Left ventricle myocardium inferior (tissue), 1 donor: ENCODE measurements at regions not wholly inside any gene's neighbourhood (a gene's known extent, or its start where the extent isn't known, plus 50 kb on each side); places are given as distances from the start of the nearest gene placed in this dataset.

Experiments
- DNase-seq: peaks from one replicate; pipeline ENCODE4 v3.0.0-alpha.2; 2020
- H3K27ac ChIP-seq: fragments of 200-600 bp; replicated peaks from 2 replicates; pipeline ENCODE4 v1.8.0; 2021
- H3K27me3 ChIP-seq: fragments of 200-600 bp; 2 replicates; pipeline ENCODE4 v1.8.0; 2021; ENCODE audit warnings: low read depth
- H3K36me3 ChIP-seq: fragments of 200-600 bp; 2 replicates; pipeline ENCODE4 v1.8.0; 2021
- H3K4me1 ChIP-seq: fragments of 200-600 bp; 2 replicates; pipeline ENCODE4 v1.8.0; 2021
- H3K4me3 ChIP-seq: fragments of 200-600 bp; 2 replicates; pipeline ENCODE4 v1.8.0; 2021; ENCODE audit warnings: mild to moderate bottlenecking, moderate library complexity
- H3K9me3 ChIP-seq: fragments of 200-600 bp; replicated peaks from 2 replicates; pipeline ENCODE4 v1.8.0; 2021
- intact Hi-C: fragments of 100-400 bp; cut with micrococcal nuclease; formaldehyde crosslinking; loops from one replicate; pipeline ENCODE4 v1.11.0; 2022
- TF ChIP-seq, protein P1 (sequence below): fragments of 200-600 bp; IDR thresholded peaks from 2 replicates; pipeline ENCODE4 v1.8.0; 2021; ENCODE audit warnings: antibody characterized with exemption, mild to moderate bottlenecking, borderline replicate concordance
- donor health status: DM: no; HTN: yes; CAD: no; lungs with severe emphysema.

DNA sequence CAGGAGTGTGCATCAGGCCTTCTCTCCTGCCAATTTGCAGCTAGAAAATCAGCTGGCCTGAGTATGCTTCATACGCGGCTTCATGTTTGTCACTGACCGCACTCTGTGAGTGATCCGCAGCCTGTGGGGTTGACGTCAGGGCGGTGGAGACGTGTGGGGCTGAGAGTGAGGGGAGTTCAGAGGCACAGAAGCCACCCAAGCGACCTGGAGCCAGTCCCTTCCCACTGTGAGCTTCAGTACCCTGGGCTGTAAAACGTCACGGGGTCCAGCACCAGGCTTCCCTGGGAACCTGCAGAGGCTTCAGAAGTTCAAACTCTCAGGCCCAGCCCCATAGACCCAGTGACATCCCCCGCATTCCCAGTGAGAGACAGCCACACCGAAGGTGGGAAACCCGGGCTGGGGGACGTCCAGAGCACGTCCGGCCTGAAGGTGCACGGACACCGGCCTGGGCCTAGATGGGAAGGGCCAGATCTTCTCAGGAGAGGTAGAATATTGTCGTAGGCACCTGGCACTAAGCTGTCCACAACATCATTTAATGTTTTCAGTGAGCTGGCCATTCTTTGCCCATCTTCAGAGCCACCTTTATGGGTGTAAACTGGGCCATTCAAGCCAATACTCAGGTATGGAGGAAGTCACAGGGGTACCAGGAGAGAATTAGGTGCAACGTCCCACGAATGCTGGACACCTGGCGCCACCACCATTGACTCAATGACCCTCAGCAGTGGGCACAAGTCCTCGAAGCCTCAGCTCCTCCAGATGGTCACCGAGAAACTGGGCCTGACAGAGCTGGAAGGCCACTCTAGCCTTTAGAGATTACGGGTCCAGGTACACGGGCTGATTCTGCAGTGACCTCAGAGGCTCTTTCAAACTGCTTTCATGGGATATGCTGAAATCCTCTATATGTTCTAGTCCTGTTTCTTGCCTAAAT lies 235.6 kb upstream of the MYT1L start:
- intact Hi-C loops = no loop called here
- peaks cover 31% of the 10 kb centered on the region for H3K27me3 ChIP-seq
- H3K4me1 ChIP-seq = no peaks in the 10 kb centered on the region
- H3K9me3 ChIP-seq = no peaks in the 10 kb centered on the region
- H3K27ac ChIP-seq = no peak overlapping the region
- TF ChIP-seq, protein P1, sequence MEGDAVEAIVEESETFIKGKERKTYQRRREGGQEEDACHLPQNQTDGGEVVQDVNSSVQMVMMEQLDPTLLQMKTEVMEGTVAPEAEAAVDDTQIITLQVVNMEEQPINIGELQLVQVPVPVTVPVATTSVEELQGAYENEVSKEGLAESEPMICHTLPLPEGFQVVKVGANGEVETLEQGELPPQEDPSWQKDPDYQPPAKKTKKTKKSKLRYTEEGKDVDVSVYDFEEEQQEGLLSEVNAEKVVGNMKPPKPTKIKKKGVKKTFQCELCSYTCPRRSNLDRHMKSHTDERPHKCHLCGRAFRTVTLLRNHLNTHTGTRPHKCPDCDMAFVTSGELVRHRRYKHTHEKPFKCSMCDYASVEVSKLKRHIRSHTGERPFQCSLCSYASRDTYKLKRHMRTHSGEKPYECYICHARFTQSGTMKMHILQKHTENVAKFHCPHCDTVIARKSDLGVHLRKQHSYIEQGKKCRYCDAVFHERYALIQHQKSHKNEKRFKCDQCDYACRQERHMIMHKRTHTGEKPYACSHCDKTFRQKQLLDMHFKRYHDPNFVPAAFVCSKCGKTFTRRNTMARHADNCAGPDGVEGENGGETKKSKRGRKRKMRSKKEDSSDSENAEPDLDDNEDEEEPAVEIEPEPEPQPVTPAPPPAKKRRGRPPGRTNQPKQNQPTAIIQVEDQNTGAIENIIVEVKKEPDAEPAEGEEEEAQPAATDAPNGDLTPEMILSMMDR = no peak
- H3K4me3 ChIP-seq = no peak overlapping the region
- DNase-seq = no peak
- no peaks in the 10 kb centered on the region for H3K36me3 ChIP-seq

DNA sequence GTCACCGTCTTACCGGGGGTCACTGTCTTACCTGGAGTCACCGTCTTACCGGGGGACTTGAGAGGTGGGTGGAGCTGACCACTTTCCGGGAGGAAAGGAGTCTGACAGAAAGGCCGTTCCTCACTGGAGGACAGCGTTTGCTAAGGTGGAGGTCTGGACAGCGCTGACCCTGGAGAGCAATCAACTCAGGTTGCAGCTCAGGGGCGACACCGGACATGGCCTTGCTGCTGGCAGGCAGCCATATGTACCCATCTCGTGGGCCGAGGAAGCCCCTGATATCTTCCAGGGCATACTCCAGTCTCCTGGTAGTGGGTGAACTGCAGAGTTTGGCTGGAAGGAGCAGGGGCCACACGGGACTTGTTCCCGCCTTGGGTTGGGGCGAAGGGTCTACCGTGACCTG lies 234.6 kb upstream of the MYT1L start:
- no peaks in the 10 kb centered on the region for H3K4me1 ChIP-seq

DNA sequence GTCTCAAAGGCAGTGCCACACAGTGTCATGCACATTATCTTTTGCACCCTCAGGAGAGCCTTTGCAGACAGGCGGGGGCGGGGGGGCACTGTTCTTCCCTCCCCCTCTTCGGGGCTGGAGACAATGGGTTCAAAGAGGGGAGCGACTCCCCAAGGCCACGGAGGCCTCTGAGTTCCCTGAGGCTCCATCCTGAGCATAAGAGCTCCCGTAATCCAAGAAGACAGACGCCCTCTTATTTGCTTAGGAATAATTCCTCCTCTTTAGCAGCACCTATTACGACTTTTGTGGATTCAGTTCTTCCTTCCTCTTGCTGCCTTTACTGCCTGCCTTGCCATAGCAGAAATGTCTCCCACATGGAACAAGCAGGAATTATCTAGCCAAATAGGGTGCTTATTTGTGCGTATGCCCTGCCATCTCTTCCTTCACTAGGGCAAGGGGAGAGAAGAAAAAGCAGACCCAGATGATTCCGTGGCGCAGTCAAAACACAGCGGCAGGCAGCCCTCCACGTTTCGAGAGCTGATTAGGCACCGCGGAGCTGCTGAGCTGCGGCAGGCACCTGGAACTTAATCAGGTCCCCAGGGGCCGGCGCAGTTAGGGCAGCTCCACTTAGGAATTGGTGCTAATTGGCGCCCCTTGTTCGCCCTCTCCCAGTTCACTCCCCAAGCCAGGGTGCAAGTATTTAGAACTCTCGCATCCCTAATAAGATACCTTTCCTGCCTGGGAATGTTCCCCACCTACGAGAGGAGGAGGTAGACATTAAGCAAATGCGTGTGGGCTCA lies 233.4 kb upstream of the MYT1L start:
- no peak for DNase-seq
- Histone ChIP-seq H3K9me3 (no peaks in the 10 kb centered on the region), H3K27me3 (peaks cover 19% of the 10 kb centered on the region), H3K27ac (no peak overlapping the region), H3K4me1 (no peaks in the 10 kb centered on the region), H3K36me3 (no peaks in the 10 kb centered on the region), H3K4me3 (no peak overlapping the region)
- TF ChIP-seq, protein P1 = no peak
- intact Hi-C loops = no loop called here

More for the DNA sequence above, 234.6 kb upstream of the MYT1L start:
- Histone ChIP-seq H3K27ac (no peak overlapping the region), H3K9me3 (no peaks in the 10 kb centered on the region), H3K4me3 (no peak overlapping the region), H3K36me3 (no peaks in the 10 kb centered on the region), H3K27me3 (peaks cover 23% of the 10 kb centered on the region)
- intact Hi-C loops = no loop called here
- no peak for DNase-seq
- TF ChIP-seq, protein P1 = no peak

DNA sequence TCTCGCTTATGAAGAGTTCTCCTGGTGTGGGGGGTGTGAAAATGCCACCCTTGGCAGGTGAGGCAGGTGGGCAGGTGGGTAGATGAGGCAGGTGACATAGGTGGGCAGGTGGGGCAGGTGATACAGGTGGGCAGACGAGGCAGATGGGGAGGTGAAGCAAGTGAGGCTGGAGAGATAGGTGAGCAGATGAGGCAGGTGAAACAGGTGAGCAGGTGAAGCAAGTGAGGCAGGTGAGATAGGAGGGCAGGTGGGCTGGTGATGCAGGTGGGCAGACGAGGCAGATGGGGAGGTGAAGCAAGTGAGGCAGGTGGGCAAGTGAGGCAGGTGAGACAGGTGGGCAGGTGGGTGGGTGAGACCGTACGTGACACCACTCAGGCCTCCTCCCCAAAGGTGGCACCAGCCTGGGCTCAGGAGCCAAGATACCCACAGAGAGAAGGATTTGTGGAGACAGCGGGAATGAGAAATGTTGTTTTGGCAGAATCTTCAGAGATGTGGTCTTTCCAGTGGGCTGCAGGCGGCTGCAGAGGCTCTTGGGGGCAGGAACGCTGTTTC lies 232.3 kb upstream of the MYT1L start:
- TF ChIP-seq, protein P1 = no peak
- intact Hi-C loops = no loop called here
- no peaks in the 10 kb centered on the region for H3K4me1 ChIP-seq
- H3K27me3 ChIP-seq = peaks cover 15% of the 10 kb centered on the region
- DNase-seq = no peak
- H3K9me3 ChIP-seq = no peaks in the 10 kb centered on the region
- H3K27ac ChIP-seq = no peak overlapping the region
- no peak overlapping the region for H3K4me3 ChIP-seq
- no peaks in the 10 kb centered on the region for H3K36me3 ChIP-seq

DNA sequence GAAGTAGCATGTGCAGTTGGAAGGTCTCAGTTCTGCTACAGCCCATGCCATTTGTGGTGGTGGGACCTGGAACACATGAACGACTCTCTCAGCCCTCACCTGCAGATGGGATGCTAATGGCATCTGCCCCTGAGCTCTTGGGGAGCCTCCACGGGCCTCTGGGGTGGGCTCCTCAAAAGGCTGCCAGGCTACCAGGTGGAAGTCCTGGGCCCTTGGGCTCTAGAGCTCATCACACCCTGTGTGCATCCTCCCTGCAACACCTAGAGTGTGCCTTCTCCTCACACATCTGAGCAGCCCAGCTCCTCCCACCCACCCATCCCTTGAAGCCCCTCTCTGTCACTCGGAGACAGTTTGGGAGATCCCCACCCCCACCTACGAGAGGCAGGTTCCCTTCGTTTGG lies 231.8 kb upstream of the MYT1L start:
- intact Hi-C loops = no loop called here
- peaks cover 15% of the 10 kb centered on the region for H3K27me3 ChIP-seq
- DNase-seq = no peak

More for the DNA sequence above, 231.8 kb upstream of the MYT1L start:
- no peaks in the 10 kb centered on the region for H3K9me3 ChIP-seq
- no peak overlapping the region for H3K4me3 ChIP-seq
- TF ChIP-seq, protein P1 = no peak
- no peaks in the 10 kb centered on the region for H3K36me3 ChIP-seq
- no peak overlapping the region for H3K27ac ChIP-seq
- no peaks in the 10 kb centered on the region for H3K4me1 ChIP-seq
